Activated B cell treated with CpG ODN at 0.5 μM for 24 hours (primary cell): ENCODE measurements at regions not wholly inside any gene's neighbourhood (a gene's known extent, or its start where the extent isn't known, plus 50 kb on each side); places are given as distances from the start of the nearest gene placed in this dataset.

ENCODE experiments used
- ATAC-seq: fragments of 200-7000 bp; cut with Tn5 transposase; one replicate; pipeline ENCODE4 v1.10.0; 2021; ENCODE audit warnings: low read depth, mild to moderate bottlenecking, moderate library complexity
- CTCF ChIA-PET: fragments of 350-600 bp; sonication (Branson Sonifier 250); formaldehyde crosslinking; loops from one replicate; lab custom pipeline; 2021; ENCODE audit warnings: antibody characterized with exemption; lab: Charles Lee
- POLR2A ChIA-PET: fragments of 350-600 bp; sonication (Branson Sonifier 250); formaldehyde crosslinking; loops from one replicate; lab custom pipeline; 2021; ENCODE audit warnings: antibody characterized with exemption; lab: Charles Lee
- DNase-seq: peaks from one replicate; pipeline ENCODE4 v3.0.0; 2022
- H3K27ac Mint-ChIP-seq: one replicate; pipeline ENCODE4 v1.8.0; 2020; ENCODE audit warnings: mixed read lengths
- H3K27me3 Mint-ChIP-seq: one replicate; pipeline ENCODE4 v1.8.0; 2021; ENCODE audit warnings: mixed read lengths
- H3K36me3 Mint-ChIP-seq: one replicate; pipeline ENCODE4 v1.8.0; 2021; ENCODE audit warnings: low read depth, mixed read lengths
- H3K4me1 Mint-ChIP-seq: one replicate; pipeline ENCODE4 v1.8.0; 2021; ENCODE audit warnings: mixed read lengths
- H3K4me3 Mint-ChIP-seq: one replicate; pipeline ENCODE4 v1.8.0; 2020; ENCODE audit warnings: mild to moderate bottlenecking, mixed read lengths
- H3K9me3 Mint-ChIP-seq: one replicate; pipeline ENCODE4 v1.8.0; 2020; ENCODE audit warnings: mixed read lengths
- CTCF ChIP-seq: fragments of 200-600 bp; IDR thresholded peaks from one replicate; pipeline ENCODE4 v1.8.0; 2022; ENCODE audit warnings: antibody characterized with exemption, mild to moderate bottlenecking
- intact Hi-C: fragments of 100-400 bp; cut with micrococcal nuclease; formaldehyde crosslinking; loops from one replicate; pipeline ENCODE4 v1.15.1; 2024

- ATAC-seq = no peak
- Mint-ChIP-seq H3K27ac (no peak overlapping the region), H3K4me1 (no peaks in the 10 kb centered on the region), H3K36me3 (no peaks in the 10 kb centered on the region), H3K9me3 (no peaks in the 10 kb centered on the region), H3K27me3 (peaks cover 36% of the 10 kb centered on the region), H3K4me3 (no peak overlapping the region)
- CTCF ChIA-PET = no interaction called here
- TF ChIP-seq CTCF = no peak
- DNase-seq = no peak
- POLR2A ChIA-PET = no interaction called here
- intact Hi-C loops = no loop called here
These were observed 101.8 kb upstream of the ZMIZ1 start for GRCh38 chr10:78966844-78967488.

- peaks cover 3% of the 10 kb centered on the region for H3K4me1 Mint-ChIP-seq
- ATAC-seq (no peak), DNase-seq (no peak)
- H3K36me3 Mint-ChIP-seq = no peaks in the 10 kb centered on the region
- no peak for TF ChIP-seq CTCF
- no peak overlapping the region for H3K4me3 Mint-ChIP-seq
- CTCF ChIA-PET = no interaction called here
- intact Hi-C loops = no loop called here
- no peaks in the 10 kb centered on the region for H3K9me3 Mint-ChIP-seq
- POLR2A ChIA-PET = no interaction called here
- peaks cover 40% of the 10 kb centered on the region for H3K27me3 Mint-ChIP-seq
- H3K27ac Mint-ChIP-seq = no peak overlapping the region
These were observed 100.3 kb upstream of the ZMIZ1 start for GRCh38 chr10:78968300-78968942.

- Mint-ChIP-seq H3K27ac (no peak overlapping the region), H3K36me3 (no peaks in the 10 kb centered on the region), H3K9me3 (no peaks in the 10 kb centered on the region), H3K4me1 (peaks cover 3% of the 10 kb centered on the region), H3K27me3 (peaks cover 37% of the 10 kb centered on the region), H3K4me3 (no peak overlapping the region)
- POLR2A ChIA-PET = no interaction called here
- CTCF ChIA-PET = no interaction called here
- DNase-seq = no peak
- ATAC-seq = no peak
- no peak for TF ChIP-seq CTCF
- intact Hi-C loops = no loop called here
These were observed 99.8 kb upstream of the ZMIZ1 start for GRCh38 chr10:78968943-78969342.

- no peak overlapping the region for H3K4me3 Mint-ChIP-seq
- CTCF ChIA-PET = no interaction called here
- H3K4me1 Mint-ChIP-seq = peaks cover 10% of the 10 kb centered on the region
- ATAC-seq (no peak), DNase-seq (no peak)
- no peaks in the 10 kb centered on the region for H3K9me3 Mint-ChIP-seq
- no peaks in the 10 kb centered on the region for H3K36me3 Mint-ChIP-seq
- intact Hi-C loops = loop anchor here (5.0 to 10.0 kb wide), 4 partner anchors 318 to 925 kb away; partner anchors contain the start of gene PPIF
- POLR2A ChIA-PET = no interaction called here
- H3K27ac Mint-ChIP-seq = no peak overlapping the region
- H3K27me3 Mint-ChIP-seq = peaks cover 35% of the 10 kb centered on the region
- no peak for TF ChIP-seq CTCF
These were observed 99.0 kb upstream of the ZMIZ1 start for GRCh38 chr10:78969719-78970118.

GRCh38 chr10:78970261-78970660, 98.5 kb upstream of the ZMIZ1 start:
- POLR2A ChIA-PET = interaction anchor here (0.6 kb wide), 1 partner anchor 24 kb away, joined by 5 read pairs; no protein-coding TSS in a partner anchor
- Mint-ChIP-seq H3K9me3 (no peaks in the 10 kb centered on the region), H3K36me3 (no peaks in the 10 kb centered on the region), H3K27ac (no peak overlapping the region), H3K27me3 (peaks cover 40% of the 10 kb centered on the region), H3K4me1 (peaks cover 14% of the 10 kb centered on the region), H3K4me3 (no peak overlapping the region)
- DNase-seq (no peak), ATAC-seq (no peak)
- intact Hi-C loops = loop anchor here (5.0 to 10.0 kb wide), 4 partner anchors 317 to 925 kb away; partner anchors contain the start of gene PPIF
- no peak for TF ChIP-seq CTCF
- CTCF ChIA-PET = no interaction called here
